Omental fat pad (tissue), 3 donors: ENCODE measurements at regions not wholly inside any gene's neighbourhood (a gene's known extent, or its start where the extent isn't known, plus 50 kb on each side); places are given as distances from the start of the nearest gene placed in this dataset.

ENCODE experiments used
- ATAC-seq: fragments of 150-250 bp; one replicate; pipeline ENCODE4 v1.9.1; 2016; ENCODE audit warnings: mild to moderate bottlenecking, moderate library complexity; ENCODE audit not compliant: low FRiP score
- DNase-seq: peaks from one replicate; pipeline ENCODE4 v3.0.0-alpha.2; 2019; ENCODE audit warnings: low spot score
- TF ChIP-seq, protein P1 (sequence below), 3 donors: fragments of 450-650 bp; IDR thresholded peaks; one replicate each; pipeline ENCODE4 v1.5.1; 2016 to 2017; ENCODE audit warnings: antibody characterized with exemption in 3 of 3, mild to moderate bottlenecking in 3 of 3, moderate library complexity in 2 of 3

GRCh38 chr6:76439811-76440210 lies 367.3 kb upstream of the IMPG1 start:
- DNase-seq (no peak), ATAC-seq (no peak)
- TF ChIP-seq, protein P1, sequence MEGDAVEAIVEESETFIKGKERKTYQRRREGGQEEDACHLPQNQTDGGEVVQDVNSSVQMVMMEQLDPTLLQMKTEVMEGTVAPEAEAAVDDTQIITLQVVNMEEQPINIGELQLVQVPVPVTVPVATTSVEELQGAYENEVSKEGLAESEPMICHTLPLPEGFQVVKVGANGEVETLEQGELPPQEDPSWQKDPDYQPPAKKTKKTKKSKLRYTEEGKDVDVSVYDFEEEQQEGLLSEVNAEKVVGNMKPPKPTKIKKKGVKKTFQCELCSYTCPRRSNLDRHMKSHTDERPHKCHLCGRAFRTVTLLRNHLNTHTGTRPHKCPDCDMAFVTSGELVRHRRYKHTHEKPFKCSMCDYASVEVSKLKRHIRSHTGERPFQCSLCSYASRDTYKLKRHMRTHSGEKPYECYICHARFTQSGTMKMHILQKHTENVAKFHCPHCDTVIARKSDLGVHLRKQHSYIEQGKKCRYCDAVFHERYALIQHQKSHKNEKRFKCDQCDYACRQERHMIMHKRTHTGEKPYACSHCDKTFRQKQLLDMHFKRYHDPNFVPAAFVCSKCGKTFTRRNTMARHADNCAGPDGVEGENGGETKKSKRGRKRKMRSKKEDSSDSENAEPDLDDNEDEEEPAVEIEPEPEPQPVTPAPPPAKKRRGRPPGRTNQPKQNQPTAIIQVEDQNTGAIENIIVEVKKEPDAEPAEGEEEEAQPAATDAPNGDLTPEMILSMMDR (IDR thresholded peaks at IDR 0.05), result no peak

DNA sequence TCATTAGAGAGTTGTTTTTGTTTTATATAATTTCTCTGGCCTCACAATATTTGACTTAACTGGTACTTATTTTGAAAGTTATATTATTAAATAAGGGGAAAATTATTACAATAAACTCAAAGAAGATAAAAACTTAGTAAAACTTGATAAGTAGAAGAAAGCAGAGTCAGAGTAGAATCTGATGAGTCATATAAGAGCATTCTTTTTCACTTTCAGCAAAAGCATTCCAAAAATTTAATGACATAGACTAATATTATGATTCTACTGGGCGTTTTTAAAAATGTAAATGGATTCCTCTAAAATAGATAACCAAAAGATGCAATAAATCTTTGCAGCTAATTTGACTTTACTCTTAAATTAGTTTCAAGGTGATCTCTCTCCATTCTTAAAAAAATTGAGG lies 366.3 kb upstream of the IMPG1 start:
- DNase-seq (no peak), ATAC-seq (no peak)
- TF ChIP-seq, protein P1 (IDR thresholded peaks at IDR 0.05), result no peak

DNA sequence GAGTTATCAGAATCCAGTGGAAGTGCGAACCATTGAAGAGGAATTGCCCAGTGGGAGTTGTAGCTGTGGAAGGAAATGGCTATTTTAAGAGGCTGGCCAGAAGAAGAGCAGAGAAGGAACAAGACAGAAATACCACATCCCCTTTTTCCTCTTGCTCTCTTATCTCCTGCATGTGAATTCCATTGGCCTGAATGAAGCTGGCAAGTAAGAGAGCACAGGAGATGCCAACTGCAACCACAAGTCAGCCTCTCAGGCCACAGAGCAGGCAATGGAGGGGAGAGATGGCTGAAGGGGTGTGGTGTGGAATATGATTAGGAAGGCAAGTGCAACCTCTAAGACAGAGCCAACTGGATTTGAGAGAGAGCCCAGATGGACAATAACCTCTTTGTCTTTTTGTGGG lies 362.7 kb upstream of the IMPG1 start:
- no peak for ATAC-seq
- TF ChIP-seq, protein P1 (IDR thresholded peaks at IDR 0.05), result no peak
- DNase-seq, result no peak

DNA sequence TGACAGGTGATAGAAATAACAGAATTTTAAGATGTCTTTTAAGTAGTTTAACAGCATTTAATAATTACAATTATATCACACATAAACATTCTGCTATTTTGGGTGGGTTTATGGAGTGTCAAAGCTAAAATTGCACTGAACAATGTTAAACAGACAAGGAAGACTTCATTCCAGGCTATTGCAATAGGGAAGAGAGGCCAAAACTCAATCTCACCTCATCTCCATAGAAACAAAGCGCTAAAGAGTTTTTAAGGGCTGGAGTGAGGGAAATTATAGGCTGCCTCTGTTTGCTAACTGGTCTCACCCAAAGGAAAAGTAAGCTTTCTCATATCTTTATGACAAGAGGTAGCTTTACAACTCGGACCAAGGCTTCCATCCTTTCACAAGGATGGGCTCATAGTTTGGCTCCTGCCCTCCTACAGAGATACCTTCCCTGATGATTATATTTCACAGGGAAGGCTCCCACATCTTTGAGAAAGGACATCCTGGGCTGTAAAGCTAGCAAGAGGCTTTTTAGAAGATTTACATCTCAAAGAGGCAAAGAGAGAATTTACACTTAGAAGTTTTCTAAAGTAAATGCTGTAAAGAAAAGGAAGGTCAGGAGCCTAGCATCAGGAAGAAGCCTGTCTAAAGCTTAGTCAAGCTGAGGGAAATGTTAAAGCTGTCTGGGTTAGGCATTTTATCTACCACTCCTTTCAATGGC lies 350.2 kb upstream of the IMPG1 start:
- TF ChIP-seq, protein P1 (IDR thresholded peaks at IDR 0.05), result no peak
- ATAC-seq (no peak), DNase-seq (no peak)

- ATAC-seq, result no peak
- TF ChIP-seq, protein P1 (IDR thresholded peaks at IDR 0.05), result no peak
- DNase-seq, result no peak
Observed at GRCh38 chr6:76420094-76420493, 347.6 kb upstream of the IMPG1 start.

DNA sequence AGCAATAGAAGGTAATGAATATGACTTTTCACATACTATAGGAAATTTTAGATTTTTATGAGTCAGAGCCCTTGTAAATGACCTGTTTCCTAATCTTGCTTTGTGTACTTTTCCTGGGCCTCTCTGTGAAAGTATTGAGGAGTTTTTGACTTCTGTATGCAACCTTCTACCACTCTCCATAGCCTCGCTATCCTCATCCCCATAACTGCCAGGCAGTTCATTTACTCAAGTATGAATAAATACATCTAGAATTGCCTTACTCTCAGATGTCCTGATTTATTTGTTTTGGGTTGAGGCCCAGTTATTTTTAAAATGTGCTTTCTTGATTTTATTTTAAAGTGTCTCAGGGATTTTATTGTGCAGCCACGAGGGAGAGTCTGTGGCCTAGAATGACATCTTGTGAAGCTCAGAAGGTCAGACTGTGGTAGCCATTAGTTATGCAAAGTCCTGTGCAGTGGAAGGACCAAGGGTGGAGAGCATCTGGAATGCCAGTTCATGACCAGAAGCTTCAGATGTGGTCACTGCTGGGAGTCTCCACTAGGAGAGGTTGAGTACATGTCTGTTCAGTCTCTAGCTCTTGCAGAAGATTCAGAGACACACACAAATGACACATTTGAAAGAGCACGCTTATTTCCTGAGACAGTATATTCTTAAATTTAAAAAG lies 346.2 kb upstream of the IMPG1 start:
- TF ChIP-seq, protein P1 (IDR thresholded peaks at IDR 0.05), result no peak
- DNase-seq (no peak), ATAC-seq (no peak)
